Uterus (tissue), 2 donors: ENCODE measurements at regions not wholly inside any gene's neighbourhood (a gene's known extent, or its start where the extent isn't known, plus 50 kb on each side); places are given as distances from the start of the nearest gene placed in this dataset.

Experiments used
- CTCF ChIP-seq, 4 experiments: fragments of 200-600 bp in 2 of 4; fragments of 450-650 bp in 2 of 4; sonication (generic) in 2 of 4; IDR thresholded peaks; one replicate each; pipeline ENCODE4 v1.5.1; 2016 to 2019; ENCODE audit warnings: antibody characterized with exemption in 4 of 4, mild to moderate bottlenecking in 2 of 4, moderate library complexity in 1 of 4
- POLR2A ChIP-seq, 2 donors: fragments of 450-650 bp; IDR thresholded peaks; one replicate each; pipeline ENCODE4 v1.6.1; 2016; ENCODE audit warnings: antibody characterized with exemption in 2 of 2, mild to moderate bottlenecking in 1 of 2, moderate library complexity in 1 of 2

- TF ChIP-seq CTCF (IDR thresholded peaks at IDR 0.05) (no peak), POLR2A (IDR thresholded peaks at IDR 0.05) (no peak)
These were observed 332.4 kb downstream of the FOXO1 start for GRCh38 chr13:40334031-40334430.
